Brain microvascular endothelial cell (primary cell): ENCODE measurements at regions not wholly inside any gene's neighbourhood (a gene's known extent, or its start where the extent isn't known, plus 50 kb on each side); places are given as distances from the start of the nearest gene placed in this dataset.

Experiments
- DNase-seq: peaks from one replicate; pipeline ENCODE4 v3.0.0-alpha.2; 2020
- H3K27ac ChIP-seq: fragments of 250-450 bp; sonication (Bioruptor Pico); 2 replicates; pipeline ENCODE4 v1.5.1; 2020; ENCODE audit warnings: mild to moderate bottlenecking, moderate library complexity
- H3K27me3 ChIP-seq: fragments of 250-450 bp; sonication (Bioruptor Pico); replicated peaks from 2 replicates; pipeline ENCODE4 v1.5.1; 2020; ENCODE audit warnings: mild to moderate bottlenecking
- H3K36me3 ChIP-seq: fragments of 250-450 bp; sonication (Bioruptor Pico); replicated peaks from 2 replicates; pipeline ENCODE4 v1.5.1; 2020; ENCODE audit warnings: mild to moderate bottlenecking
- H3K4me3 ChIP-seq: 2 replicates; pipeline ENCODE4 v1.5.1; 2011; ENCODE audit warnings: low read depth, mild to moderate bottlenecking, control low read depth, low read length, moderate library complexity
- in situ Hi-C: cut with HindIII; loops from 2 replicates; pipeline ENCODE4 v1.10.0; 2017; ENCODE audit warnings: low sequenced_read_pairs, low pct_ligation_motif_present
- TF ChIP-seq, protein P1 (sequence below): IDR thresholded peaks from 2 replicates; pipeline ENCODE4 v1.5.1; 2011; ENCODE audit warnings: low read depth, mild to moderate bottlenecking, moderate library complexity, low read length, control low read depth, inconsistent platforms; ENCODE audit errors: missing control alignments

GRCh38 chr6:19949155-19949554, 112.0 kb downstream of the ID4 start:
- in situ Hi-C loops = no loop called here
- Histone ChIP-seq H3K36me3 (no peaks in the 10 kb centered on the region), H3K4me3 (no peak overlapping the region), H3K27ac (no peak overlapping the region), H3K27me3 (no peaks in the 10 kb centered on the region)
- no peak for DNase-seq
- TF ChIP-seq, protein P1, sequence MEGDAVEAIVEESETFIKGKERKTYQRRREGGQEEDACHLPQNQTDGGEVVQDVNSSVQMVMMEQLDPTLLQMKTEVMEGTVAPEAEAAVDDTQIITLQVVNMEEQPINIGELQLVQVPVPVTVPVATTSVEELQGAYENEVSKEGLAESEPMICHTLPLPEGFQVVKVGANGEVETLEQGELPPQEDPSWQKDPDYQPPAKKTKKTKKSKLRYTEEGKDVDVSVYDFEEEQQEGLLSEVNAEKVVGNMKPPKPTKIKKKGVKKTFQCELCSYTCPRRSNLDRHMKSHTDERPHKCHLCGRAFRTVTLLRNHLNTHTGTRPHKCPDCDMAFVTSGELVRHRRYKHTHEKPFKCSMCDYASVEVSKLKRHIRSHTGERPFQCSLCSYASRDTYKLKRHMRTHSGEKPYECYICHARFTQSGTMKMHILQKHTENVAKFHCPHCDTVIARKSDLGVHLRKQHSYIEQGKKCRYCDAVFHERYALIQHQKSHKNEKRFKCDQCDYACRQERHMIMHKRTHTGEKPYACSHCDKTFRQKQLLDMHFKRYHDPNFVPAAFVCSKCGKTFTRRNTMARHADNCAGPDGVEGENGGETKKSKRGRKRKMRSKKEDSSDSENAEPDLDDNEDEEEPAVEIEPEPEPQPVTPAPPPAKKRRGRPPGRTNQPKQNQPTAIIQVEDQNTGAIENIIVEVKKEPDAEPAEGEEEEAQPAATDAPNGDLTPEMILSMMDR = no peak

- TF ChIP-seq, protein P1 = no peak
- H3K27me3 ChIP-seq = no peaks in the 10 kb centered on the region
- no peak for DNase-seq
- no peak overlapping the region for H3K27ac ChIP-seq
- H3K4me3 ChIP-seq = no peak overlapping the region
- no peaks in the 10 kb centered on the region for H3K36me3 ChIP-seq
- in situ Hi-C loops = no loop called here
These were observed 126.9 kb downstream of the ID4 start for GRCh38 chr6:19964115-19964514.

GRCh38 chr6:19968201-19968600, 131.0 kb downstream of the ID4 start:
- peak; percentile 7 for DNase-seq
- H3K27me3 ChIP-seq = no peaks in the 10 kb centered on the region
- H3K4me3 ChIP-seq = no peak overlapping the region
- in situ Hi-C loops = no loop called here
- TF ChIP-seq, protein P1 = no peak
- H3K27ac ChIP-seq = no peak overlapping the region
- H3K36me3 ChIP-seq = no peaks in the 10 kb centered on the region

GRCh38 chr6:19972221-19972620, 135.1 kb downstream of the ID4 start:
- TF ChIP-seq, protein P1 = no peak
- no peaks in the 10 kb centered on the region for H3K27me3 ChIP-seq
- no peak overlapping the region for H3K27ac ChIP-seq
- no peak for DNase-seq
- no peak overlapping the region for H3K4me3 ChIP-seq
- no peaks in the 10 kb centered on the region for H3K36me3 ChIP-seq
- in situ Hi-C loops = no loop called here

GRCh38 chr6:19976411-19977129, 139.4 kb downstream of the ID4 start:
- in situ Hi-C loops = no loop called here
- TF ChIP-seq, protein P1 = no peak

GRCh38 chr6:19979059-19979458, 141.9 kb downstream of the ID4 start:
- H3K27ac ChIP-seq = no peak overlapping the region
- H3K27me3 ChIP-seq = no peaks in the 10 kb centered on the region
- in situ Hi-C loops = no loop called here
- no peak for DNase-seq
- TF ChIP-seq, protein P1 = no peak
- no peaks in the 10 kb centered on the region for H3K36me3 ChIP-seq
- no peak overlapping the region for H3K4me3 ChIP-seq

More at GRCh38 chr6:19976411-19977129, 139.4 kb downstream of the ID4 start:
- no peak for DNase-seq
- no peaks in the 10 kb centered on the region for H3K36me3 ChIP-seq
- no peaks in the 10 kb centered on the region for H3K27me3 ChIP-seq
- no peak overlapping the region for H3K27ac ChIP-seq
- H3K4me3 ChIP-seq = no peak overlapping the region
